ENCODE measurements at regions not wholly inside any gene's neighbourhood (a gene's known extent, or its start where the extent isn't known, plus 50 kb on each side); places are given as distances from the start of the nearest gene placed in this dataset.
"Not testable (repeated sequence)": the region's sequence is repeated elsewhere in the genome, so short reads cannot be mapped to it uniquely, and the experiment has no call there.

- Histone ChIP-seq H3K27ac (no peak overlapping the region), H3K4me3 (no peak overlapping the region)
- no peak for TF ChIP-seq CTCF (IDR thresholded peaks at IDR 0.05)
- DNase-seq (ENCODE audit: low spot score) = no peak
Observed at GRCh38 chr6:50959081-50959641, 140.5 kb downstream of the TFAP2B start.

GRCh38 chr6:50961611-50962010 is 142.9 kb downstream of the TFAP2B start:
- Histone ChIP-seq H3K27ac (no peak overlapping the region), H3K4me3 (no peak overlapping the region)
- TF ChIP-seq CTCF (IDR thresholded peaks at IDR 0.05) = no peak
- DNase-seq (ENCODE audit: low spot score) = no peak

GRCh38 chr6:50962213-50962759 is 143.6 kb downstream of the TFAP2B start:
- no peak for TF ChIP-seq CTCF (IDR thresholded peaks at IDR 0.05)
- Histone ChIP-seq H3K27ac (no peak overlapping the region), H3K4me3 (no peak overlapping the region)
- DNase-seq (ENCODE audit: low spot score) = no peak

GRCh38 chr6:50963952-50964351 is 145.3 kb downstream of the TFAP2B start:
- Histone ChIP-seq H3K27ac (no peak overlapping the region), H3K4me3 (no peak overlapping the region)
- TF ChIP-seq CTCF (IDR thresholded peaks at IDR 0.05) = no peak
- DNase-seq (ENCODE audit: low spot score) = no peak

- no peak for DNase-seq (ENCODE audit: low spot score)
- Histone ChIP-seq H3K4me3 (no peak overlapping the region), H3K27ac (no peak overlapping the region)
- TF ChIP-seq CTCF (IDR thresholded peaks at IDR 0.05) = no peak
Observed at GRCh38 chr6:50965495-50965894, 146.8 kb downstream of the TFAP2B start.

GRCh38 chr6:50966532-50966931 is 147.9 kb downstream of the TFAP2B start:
- Histone ChIP-seq H3K27ac (no peak overlapping the region), H3K4me3 (no peak overlapping the region)
- DNase-seq (ENCODE audit: low spot score) = no peak
- no peak for TF ChIP-seq CTCF (IDR thresholded peaks at IDR 0.05)

- no peak for DNase-seq (ENCODE audit: low spot score)
- Histone ChIP-seq H3K27ac (no peak overlapping the region), H3K4me3 (no peak overlapping the region)
- no peak for TF ChIP-seq CTCF (IDR thresholded peaks at IDR 0.05)
Observed at GRCh38 chr6:50966986-50967385, 148.3 kb downstream of the TFAP2B start.

GRCh38 chr6:50968246-50968645 is 149.6 kb downstream of the TFAP2B start:
- H3K27ac ChIP-seq; H3K4me3 ChIP-seq; DNase-seq (ENCODE audit: low spot score): not testable (repeated sequence)
